HG03045 (cell line): ENCODE measurements at regions not wholly inside any gene's neighbourhood (a gene's known extent, or its start where the extent isn't known, plus 50 kb on each side); places are given as distances from the start of the nearest gene placed in this dataset.

Experiments used
- ATAC-seq: cut with Tn5 transposase; IDR thresholded peaks from one replicate; pipeline ENCODE4 v1.9.1; 2021; ENCODE audit warnings: mild to moderate bottlenecking, moderate library complexity; ENCODE audit not compliant: unreplicated experiment

- no peak for ATAC-seq
Measured at GRCh38 chr2:118475622-118476205, 371.7 kb downstream of the EN1 start.

DNA sequence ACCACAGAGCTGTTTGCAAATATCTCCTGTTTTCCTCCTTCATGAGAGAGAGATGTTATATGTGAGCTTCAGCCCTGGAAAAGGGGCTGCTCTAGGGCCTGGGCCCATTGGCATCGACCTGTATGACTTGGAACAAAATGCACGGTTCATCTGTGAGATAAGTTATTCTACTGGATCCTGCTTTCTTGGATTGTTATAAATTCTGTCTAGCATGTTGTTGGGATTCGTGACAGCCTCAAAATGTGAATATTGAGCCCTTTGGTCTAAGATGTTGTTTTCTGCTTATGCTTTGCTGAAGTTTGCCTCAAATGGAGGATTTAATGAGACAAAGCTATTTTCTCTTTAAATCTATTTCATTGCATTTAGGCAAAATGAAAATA is 372.9 kb downstream of the EN1 start:
- no peak for ATAC-seq

DNA sequence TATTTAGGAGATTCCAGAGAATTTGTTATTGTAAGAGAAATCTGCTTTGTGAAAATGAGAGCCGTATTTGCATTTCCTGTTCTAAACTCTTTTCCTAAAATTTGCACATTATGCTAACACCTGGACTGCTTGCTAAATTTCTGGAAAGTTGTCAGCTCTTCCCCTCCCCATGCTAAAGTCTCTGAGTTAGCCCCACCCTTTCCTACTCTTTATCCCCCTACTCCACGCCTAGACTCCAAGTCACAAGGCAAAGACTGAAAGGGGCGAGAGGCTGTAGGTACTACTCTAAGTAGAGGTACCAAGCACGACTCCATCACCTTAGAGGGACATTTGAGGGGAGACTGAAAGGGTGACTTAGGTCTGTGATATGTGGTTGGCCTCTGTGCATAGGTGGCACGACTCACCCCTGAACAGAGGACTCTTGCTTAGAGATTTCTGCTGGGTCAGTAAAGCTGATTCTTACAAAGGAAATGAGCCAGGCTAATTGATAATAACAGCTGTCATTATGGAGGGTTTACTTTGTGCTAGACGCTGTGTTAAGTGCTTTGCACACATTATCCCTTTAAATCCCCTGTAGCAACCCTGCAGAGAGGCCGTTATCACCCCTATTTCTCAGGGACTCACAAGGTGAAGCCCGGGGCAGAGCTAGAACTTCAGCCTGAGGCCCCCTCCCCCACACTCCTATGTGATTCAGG is 373.5 kb downstream of the EN1 start:
- ATAC-seq = no peak

- no peak for ATAC-seq
Measured at GRCh38 chr2:118473241-118473640, 374.2 kb downstream of the EN1 start.

DNA sequence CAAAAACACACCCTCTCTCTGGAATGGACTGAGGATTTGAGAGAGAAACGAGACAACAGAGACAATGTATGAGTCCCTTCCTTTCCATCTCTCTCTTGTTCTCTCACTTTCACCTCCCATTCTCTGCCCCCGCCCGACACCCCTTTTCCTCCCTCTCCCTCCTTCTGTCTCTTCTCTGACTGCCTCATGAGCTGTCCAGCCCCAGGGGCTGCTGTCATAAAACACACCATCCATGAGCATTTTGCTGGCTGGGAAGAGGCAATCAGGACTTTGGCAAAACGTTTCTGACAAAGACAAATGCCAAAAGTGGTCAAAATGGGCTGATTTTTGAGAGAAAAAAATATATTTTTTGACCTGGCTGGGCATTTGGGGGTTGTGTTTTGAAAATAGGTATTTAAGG is 377.2 kb downstream of the EN1 start:
- no peak for ATAC-seq

DNA sequence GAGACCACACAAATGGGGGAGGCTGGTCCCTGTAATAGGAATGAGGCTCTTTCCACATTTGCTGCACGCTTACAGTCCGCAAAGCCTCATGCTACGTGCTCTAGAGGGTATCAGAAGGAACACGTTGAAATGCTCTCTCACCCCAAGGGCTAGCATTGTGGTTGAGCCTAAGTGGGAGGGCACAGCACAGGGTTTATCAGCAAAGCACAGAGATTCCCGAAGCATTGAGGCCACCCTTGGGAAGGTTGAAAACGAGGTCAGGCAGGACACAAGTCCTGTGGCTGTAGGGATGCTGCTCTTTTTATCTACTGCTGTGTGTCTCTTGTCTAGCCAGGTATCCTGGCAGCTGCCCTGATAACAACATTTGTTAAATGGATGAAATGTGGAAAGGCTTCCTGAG is 378.3 kb downstream of the EN1 start:
- no peak for ATAC-seq

- no peak for ATAC-seq
Measured at GRCh38 chr2:118464546-118465265, 376.4 kb downstream of the INSIG2 start.

DNA sequence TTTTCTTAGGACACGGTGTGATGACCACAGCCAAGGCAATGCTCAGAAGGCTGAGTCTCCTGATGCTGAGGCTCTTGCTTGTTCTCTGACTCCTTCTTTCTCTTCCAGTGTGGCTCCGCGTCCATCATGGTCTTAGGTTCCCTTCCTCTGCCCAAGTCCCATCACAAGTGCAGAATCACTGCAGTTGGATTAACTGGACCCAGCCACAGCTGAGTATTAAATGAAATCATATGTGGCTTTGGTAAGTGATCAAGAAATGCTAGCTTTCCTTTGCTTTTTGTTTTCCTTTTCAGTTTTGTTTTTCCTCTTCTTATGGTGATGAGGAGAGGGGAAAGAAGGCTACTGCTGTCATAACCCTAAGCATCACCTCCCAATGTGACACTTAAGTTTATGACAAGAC is 375.8 kb downstream of the INSIG2 start:
- no peak for ATAC-seq

DNA sequence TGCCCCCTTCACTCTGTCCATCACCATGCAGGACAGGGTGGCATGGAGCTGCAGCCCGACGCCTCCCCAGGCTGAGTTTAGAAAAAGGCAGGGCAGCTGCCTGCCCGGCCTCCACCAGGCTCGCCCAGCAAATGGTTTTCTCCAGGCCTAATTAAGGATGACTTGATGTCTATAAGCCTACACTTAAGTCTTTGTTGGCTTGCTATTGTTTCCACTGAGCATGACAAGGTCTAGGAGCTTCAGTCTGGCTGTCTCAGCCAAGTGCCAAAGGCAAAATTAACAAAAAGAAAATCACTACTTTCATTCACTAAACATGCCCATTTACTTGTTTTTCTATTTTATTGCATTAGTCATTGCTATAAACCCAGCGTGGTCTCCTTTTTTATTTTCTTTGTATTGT is 372.2 kb downstream of the INSIG2 start:
- no peak for ATAC-seq

- no peak for ATAC-seq
Measured at GRCh38 chr2:118459426-118459825, 371.2 kb downstream of the INSIG2 start.

GRCh38 chr2:118457951-118458350 is 369.7 kb downstream of the INSIG2 start:
- no peak for ATAC-seq

DNA sequence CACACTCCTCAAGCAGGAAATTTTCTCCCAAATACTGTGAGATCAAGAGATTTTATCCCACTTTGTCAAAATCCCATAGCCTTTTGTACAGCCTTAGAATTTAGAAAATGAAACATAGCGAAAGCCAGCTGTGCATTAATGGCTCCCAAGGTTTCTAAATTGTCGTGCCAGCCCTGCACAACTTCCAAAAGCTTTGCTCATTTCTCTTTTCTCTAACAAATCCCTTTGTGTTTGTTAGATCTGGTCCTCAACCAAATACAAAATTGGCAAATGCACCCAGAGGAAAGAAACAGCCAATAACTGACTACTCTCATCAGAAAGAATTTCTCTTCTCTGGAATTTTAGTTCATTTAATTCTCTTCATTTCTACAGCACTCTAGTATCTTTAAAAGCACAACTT is 361.1 kb downstream of the INSIG2 start:
- no peak for ATAC-seq

DNA sequence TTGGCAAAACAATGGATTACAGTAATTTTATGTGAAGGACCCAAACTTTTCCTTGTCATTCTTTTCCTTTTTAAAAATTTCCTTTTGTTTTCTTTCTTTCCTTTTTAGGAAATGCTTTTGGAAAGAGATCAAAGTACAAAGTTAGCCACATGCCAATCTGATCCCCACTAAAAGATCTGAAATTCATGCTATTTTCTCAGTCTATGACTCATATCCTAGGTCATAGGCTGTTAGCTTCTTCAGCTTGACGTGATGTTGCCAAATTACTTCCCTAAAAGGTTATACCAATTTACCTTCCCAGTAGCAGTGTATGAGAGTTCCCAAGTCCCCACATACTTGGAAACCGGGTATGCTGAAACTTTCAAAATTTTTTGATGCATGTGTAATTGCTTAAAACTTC is 355.3 kb downstream of the INSIG2 start:
- no peak for ATAC-seq

DNA sequence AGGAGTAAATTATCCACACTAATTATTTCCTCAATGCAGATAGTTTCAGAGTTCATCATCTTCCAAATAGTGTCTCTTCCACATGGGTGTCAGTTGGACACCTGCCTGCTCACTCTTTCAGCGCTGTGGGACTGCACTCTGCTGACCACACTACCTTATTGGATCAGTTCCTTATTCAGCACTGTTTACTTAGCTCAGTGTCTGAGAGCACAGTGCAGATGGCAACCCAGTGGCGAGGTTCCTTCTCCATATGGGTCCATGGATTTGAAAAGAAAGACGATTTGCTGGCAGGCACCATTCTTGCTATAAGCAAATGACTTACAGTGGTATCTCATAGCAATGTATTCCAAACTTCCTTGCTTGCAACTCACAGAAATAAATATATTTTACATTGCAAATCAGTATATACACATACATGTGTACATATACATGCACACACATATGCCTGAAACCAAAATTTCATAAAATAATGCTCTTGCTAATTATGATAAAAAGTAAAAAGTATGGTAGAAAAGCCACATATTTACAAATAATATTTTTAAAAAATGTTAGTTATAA is 354.8 kb downstream of the INSIG2 start:
- no peak for ATAC-seq

DNA sequence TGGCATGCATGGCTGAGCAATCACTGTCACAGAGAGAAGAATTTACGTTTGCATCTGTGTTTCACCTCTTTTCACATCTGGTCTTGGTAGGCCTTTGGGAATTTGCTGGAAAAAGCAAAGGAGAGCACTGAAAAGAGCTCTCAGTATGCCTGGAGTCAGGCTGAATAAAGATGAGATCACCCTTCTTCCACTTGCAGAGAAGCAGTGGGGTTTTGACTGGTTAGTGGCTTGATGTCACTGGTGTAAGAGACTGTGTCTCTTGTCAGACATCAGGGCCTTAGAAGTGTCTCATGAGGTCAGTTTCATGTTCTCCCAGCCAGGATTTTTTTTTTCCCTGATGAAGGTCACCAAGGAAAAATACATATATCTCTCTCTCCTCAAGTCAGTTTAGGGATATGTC is 353.8 kb downstream of the INSIG2 start:
- ATAC-seq = no peak

- no peak for ATAC-seq
Measured at GRCh38 chr2:118440404-118441098, 352.3 kb downstream of the INSIG2 start.

DNA sequence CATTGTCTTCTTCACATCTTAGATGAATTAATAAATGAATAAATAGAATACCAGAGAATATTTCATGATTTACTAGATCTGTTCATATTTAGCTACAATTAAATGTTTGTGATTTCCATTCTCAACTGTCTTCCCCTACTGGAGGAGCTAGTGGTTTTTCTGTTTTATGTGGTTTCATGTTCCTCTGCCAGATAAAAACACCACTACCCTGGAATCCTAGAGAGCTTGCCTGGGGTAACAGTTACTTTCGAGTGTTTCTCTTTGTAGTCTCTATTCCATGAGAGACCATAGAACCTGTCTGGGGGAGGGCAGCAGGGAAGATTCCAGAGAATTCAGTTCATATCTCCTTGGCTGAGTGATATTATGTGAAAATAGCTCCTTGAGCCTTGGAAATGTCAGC is 349.2 kb downstream of the INSIG2 start:
- ATAC-seq = no peak

GRCh38 chr2:118431997-118432396 is 343.7 kb downstream of the INSIG2 start:
- no peak for ATAC-seq

- ATAC-seq = no peak
Measured at GRCh38 chr2:118431586-118431985, 343.3 kb downstream of the INSIG2 start.

- no peak for ATAC-seq
Measured at GRCh38 chr2:118431165-118431517, 342.9 kb downstream of the INSIG2 start.

- no peak for ATAC-seq
Measured at GRCh38 chr2:118430510-118431164, 342.4 kb downstream of the INSIG2 start.
